Tibial nerve (tissue), 4 donors: ENCODE measurements at regions not wholly inside any gene's neighbourhood (a gene's known extent, or its start where the extent isn't known, plus 50 kb on each side); places are given as distances from the start of the nearest gene placed in this dataset.

ENCODE experiments used
- CTCF ChIP-seq, 5 experiments: fragments of 200-600 bp in 3 of 5; fragments of 450-650 bp in 2 of 5; sonication (generic) in 3 of 5; IDR thresholded peaks; one replicate each; pipeline ENCODE4 v1.5.1; 2016 to 2019; ENCODE audit warnings: antibody characterized with exemption in 5 of 5, mild to moderate bottlenecking in 3 of 5, moderate library complexity in 2 of 5
- EP300 ChIP-seq, 2 donors: sonication (generic); formaldehyde crosslinking; IDR thresholded peaks; one replicate each; pipeline ENCODE4 v1.6.1; 2017; ENCODE audit warnings: antibody characterized with exemption in 2 of 2, mild to moderate bottlenecking in 1 of 2
- POLR2A ChIP-seq, 2 donors: fragments of 450-650 bp; IDR thresholded peaks; one replicate each; pipeline ENCODE4 v1.6.1; 2017; ENCODE audit warnings: antibody characterized with exemption in 2 of 2, mild to moderate bottlenecking in 2 of 2, moderate library complexity in 2 of 2

GRCh38 chr10:69709366-69709941 lies 79.4 kb downstream of the FAM241B start:
- TF ChIP-seq CTCF (IDR thresholded peaks at IDR 0.05) (no peak), POLR2A (IDR thresholded peaks at IDR 0.05) (no peak), EP300 (IDR thresholded peaks at IDR 0.05) (no peak)
